Activated CD4-positive, alpha-beta memory T cell treated with anti-CD3 and anti-CD28 coated beads for 36 hours (primary cell): ENCODE measurements at regions not wholly inside any gene's neighbourhood (a gene's known extent, or its start where the extent isn't known, plus 50 kb on each side); places are given as distances from the start of the nearest gene placed in this dataset.
"Not testable (repeated sequence)": the region's sequence is repeated elsewhere in the genome, so short reads cannot be mapped to it uniquely, and the experiment has no call there.

Experiments used
- CTCF ChIA-PET: fragments of 350-600 bp; sonication (Branson Sonifier 250); formaldehyde crosslinking; loops from one replicate; lab custom pipeline; 2021; ENCODE audit warnings: antibody characterized with exemption, inconsistent platforms; lab: Charles Lee
- POLR2A ChIA-PET: fragments of 350-600 bp; sonication (Branson Sonifier 250); formaldehyde crosslinking; loops from one replicate; lab custom pipeline; 2021; ENCODE audit warnings: antibody characterized with exemption; lab: Charles Lee
- DNase-seq: peaks from one replicate; pipeline ENCODE4 v3.0.0-alpha.2; 2020
- H3K27ac Mint-ChIP-seq: one replicate; pipeline ENCODE4 v1.8.0; 2021; ENCODE audit warnings: mixed read lengths
- H3K27me3 Mint-ChIP-seq: one replicate; pipeline ENCODE4 v1.8.0; 2021; ENCODE audit warnings: mixed read lengths
- H3K36me3 Mint-ChIP-seq: one replicate; pipeline ENCODE4 v1.8.0; 2021; ENCODE audit warnings: mixed read lengths
- H3K4me1 Mint-ChIP-seq: one replicate; pipeline ENCODE4 v1.8.0; 2021; ENCODE audit warnings: low read depth, mixed read lengths
- H3K4me3 Mint-ChIP-seq: one replicate; pipeline ENCODE4 v1.8.0; 2021; ENCODE audit warnings: mild to moderate bottlenecking, mixed read lengths
- H3K9me3 Mint-ChIP-seq: one replicate; pipeline ENCODE4 v1.8.0; 2021; ENCODE audit warnings: mixed read lengths
- intact Hi-C: fragments of 100-400 bp; cut with micrococcal nuclease; formaldehyde crosslinking; loops from one replicate; pipeline ENCODE4 v1.15.1; 2023

GRCh38 chr12:9404469-9405260, 196.5 kb upstream of the PZP start:
- intact Hi-C loops: no loop called here
- H3K4me3 Mint-ChIP-seq: no peak overlapping the region
- no peaks in the 10 kb centered on the region for H3K36me3 Mint-ChIP-seq
- ChIA-PET CTCF (no interaction called here), POLR2A (no interaction called here)
- DNase-seq: no peak
- H3K9me3 Mint-ChIP-seq: no peaks in the 10 kb centered on the region
- no peak overlapping the region for H3K27ac Mint-ChIP-seq
- no peaks in the 10 kb centered on the region for H3K27me3 Mint-ChIP-seq
- H3K4me1 Mint-ChIP-seq: no peaks in the 10 kb centered on the region

- POLR2A ChIA-PET: no interaction called here
- no peak for DNase-seq
- Mint-ChIP-seq H3K27me3 (no peaks in the 10 kb centered on the region), H3K27ac (no peak overlapping the region), H3K4me3 (no peak overlapping the region), H3K4me1 (no peaks in the 10 kb centered on the region), H3K9me3 (no peaks in the 10 kb centered on the region), H3K36me3 (no peaks in the 10 kb centered on the region)
- CTCF ChIA-PET: no interaction called here
- intact Hi-C loops: no loop called here
Observed at GRCh38 chr12:9404031-9404430, 195.8 kb upstream of the PZP start.

- H3K4me1 Mint-ChIP-seq, H3K9me3 Mint-ChIP-seq, H3K4me3 Mint-ChIP-seq, H3K27me3 Mint-ChIP-seq, POLR2A ChIA-PET, H3K27ac Mint-ChIP-seq, intact Hi-C loops, CTCF ChIA-PET, DNase-seq, H3K36me3 Mint-ChIP-seq: not testable (repeated sequence)
Observed at GRCh38 chr12:9402432-9403040, 194.3 kb upstream of the PZP start.

GRCh38 chr12:9396367-9396766, 188.2 kb upstream of the PZP start:
- H3K4me1 Mint-ChIP-seq, CTCF ChIA-PET, H3K36me3 Mint-ChIP-seq, H3K27ac Mint-ChIP-seq, H3K27me3 Mint-ChIP-seq, POLR2A ChIA-PET, H3K4me3 Mint-ChIP-seq, H3K9me3 Mint-ChIP-seq, DNase-seq, intact Hi-C loops: not testable (repeated sequence)

- H3K4me3 Mint-ChIP-seq, DNase-seq, H3K27me3 Mint-ChIP-seq, H3K36me3 Mint-ChIP-seq, H3K9me3 Mint-ChIP-seq, CTCF ChIA-PET, H3K4me1 Mint-ChIP-seq, intact Hi-C loops, POLR2A ChIA-PET, H3K27ac Mint-ChIP-seq: not testable (repeated sequence)
Observed at GRCh38 chr12:9395220-9395619, 187.0 kb upstream of the PZP start.

GRCh38 chr12:9392842-9393241, 184.6 kb upstream of the PZP start:
- peaks cover 3% of the 10 kb centered on the region for H3K36me3 Mint-ChIP-seq
- no peak for DNase-seq
- CTCF ChIA-PET: interaction anchor here (1.5 kb wide), 1 partner anchor 62 kb away, joined by 3 read pairs; no protein-coding TSS in a partner anchor
- H3K4me3 Mint-ChIP-seq: no peak overlapping the region
- peaks cover 2% of the 10 kb centered on the region for H3K4me1 Mint-ChIP-seq
- no peak overlapping the region for H3K27ac Mint-ChIP-seq
- no peaks in the 10 kb centered on the region for H3K9me3 Mint-ChIP-seq
- intact Hi-C loops: no loop called here
- POLR2A ChIA-PET: no interaction called here
- H3K27me3 Mint-ChIP-seq: no peaks in the 10 kb centered on the region

- DNase-seq: no peak
- ChIA-PET POLR2A (no interaction called here), CTCF (no interaction called here)
- Mint-ChIP-seq H3K27ac (no peak overlapping the region), H3K9me3 (no peaks in the 10 kb centered on the region), H3K36me3 (peaks cover 2% of the 10 kb centered on the region), H3K27me3 (no peaks in the 10 kb centered on the region), H3K4me3 (no peak overlapping the region), H3K4me1 (peaks cover 10% of the 10 kb centered on the region)
- intact Hi-C loops: no loop called here
Observed at GRCh38 chr12:9391815-9392214, 183.6 kb upstream of the PZP start.

DNA sequence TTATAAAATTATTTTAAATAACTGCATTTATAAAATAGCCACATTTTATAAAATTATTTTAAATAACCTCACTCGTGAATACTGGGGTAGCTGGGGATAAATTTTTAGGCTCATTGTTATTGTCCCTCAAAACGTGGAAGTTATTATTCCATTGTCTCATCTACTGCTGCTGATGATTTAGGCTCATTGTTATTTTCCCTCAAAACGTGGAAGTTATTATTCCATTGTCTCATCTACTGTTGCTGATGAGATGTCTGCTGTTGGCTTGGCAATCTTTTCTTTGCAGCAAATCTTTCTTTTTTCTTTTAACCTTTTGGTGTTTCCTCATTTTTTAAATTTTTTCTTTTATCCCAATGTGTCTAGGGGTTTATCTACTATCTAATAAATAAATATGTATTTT, 182.6 kb upstream of the PZP start:
- POLR2A ChIA-PET: no interaction called here

GRCh38 chr12:9389796-9390195, 181.6 kb upstream of the PZP start:
- H3K4me3 Mint-ChIP-seq: no peak overlapping the region
- H3K36me3 Mint-ChIP-seq: no peaks in the 10 kb centered on the region
- H3K27ac Mint-ChIP-seq: no peak overlapping the region
- H3K9me3 Mint-ChIP-seq: no peaks in the 10 kb centered on the region
- no peak for DNase-seq
- ChIA-PET POLR2A (no interaction called here), CTCF (no interaction called here)
- intact Hi-C loops: no loop called here
- H3K27me3 Mint-ChIP-seq: no peaks in the 10 kb centered on the region
- peaks cover 10% of the 10 kb centered on the region for H3K4me1 Mint-ChIP-seq

More for the DNA sequence above, 182.6 kb upstream of the PZP start:
- no peaks in the 10 kb centered on the region for H3K27me3 Mint-ChIP-seq
- H3K36me3 Mint-ChIP-seq: no peaks in the 10 kb centered on the region
- intact Hi-C loops: no loop called here
- no peaks in the 10 kb centered on the region for H3K9me3 Mint-ChIP-seq
- no peak overlapping the region for H3K4me3 Mint-ChIP-seq
- no peak overlapping the region for H3K27ac Mint-ChIP-seq
- CTCF ChIA-PET: no interaction called here
- H3K4me1 Mint-ChIP-seq: peaks cover 10% of the 10 kb centered on the region
- no peak for DNase-seq

DNA sequence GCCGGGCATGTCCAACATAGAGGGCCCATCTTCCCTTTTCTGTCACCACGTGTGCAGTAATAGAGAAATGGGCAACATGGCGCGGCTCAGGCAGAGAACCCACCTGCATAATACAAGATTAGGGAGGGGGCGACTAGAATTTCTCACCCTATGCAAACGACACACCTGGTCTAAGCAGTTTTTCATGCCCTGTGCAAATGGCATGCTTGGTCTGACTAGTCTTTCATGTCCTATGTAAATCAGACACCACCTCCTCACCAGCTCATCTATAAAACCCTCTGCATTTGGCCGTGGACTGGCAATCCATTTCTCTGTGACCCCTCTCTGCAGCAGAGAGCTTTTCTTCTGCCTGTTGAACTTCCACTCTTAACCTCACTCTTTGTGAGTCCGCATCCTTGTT, 180.2 kb upstream of the PZP start:
- CTCF ChIA-PET: no interaction called here

DNA sequence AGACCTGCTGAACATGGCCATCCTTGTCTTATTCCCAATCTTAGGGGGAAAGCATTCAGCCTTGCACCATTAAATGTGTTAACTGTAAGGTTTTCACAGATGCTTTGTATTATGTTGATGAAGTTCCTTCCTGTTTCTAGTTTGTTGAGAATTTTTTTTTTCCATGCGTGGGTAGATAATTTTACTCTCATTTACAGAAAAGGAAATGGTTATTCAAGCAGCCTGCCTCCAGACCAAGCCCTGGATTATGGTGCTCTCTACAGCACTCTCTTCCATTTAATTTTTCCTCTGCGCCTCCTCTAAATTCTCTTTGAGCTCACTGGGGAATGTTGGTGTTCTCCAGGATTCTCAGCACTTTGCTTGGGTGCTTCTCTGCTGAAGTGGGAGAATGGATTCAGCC, 179.3 kb upstream of the PZP start:
- no peaks in the 10 kb centered on the region for H3K27me3 Mint-ChIP-seq
- CTCF ChIA-PET: no interaction called here
- H3K4me3 Mint-ChIP-seq: no peak overlapping the region
- intact Hi-C loops: no loop called here
- peaks cover 10% of the 10 kb centered on the region for H3K4me1 Mint-ChIP-seq
- DNase-seq: no peak
- H3K9me3 Mint-ChIP-seq: no peaks in the 10 kb centered on the region
- H3K36me3 Mint-ChIP-seq: no peaks in the 10 kb centered on the region
- POLR2A ChIA-PET: no interaction called here
- no peak overlapping the region for H3K27ac Mint-ChIP-seq

More for the DNA sequence above, 180.2 kb upstream of the PZP start:
- no peaks in the 10 kb centered on the region for H3K27me3 Mint-ChIP-seq
- POLR2A ChIA-PET: no interaction called here
- no peaks in the 10 kb centered on the region for H3K9me3 Mint-ChIP-seq
- peaks cover 10% of the 10 kb centered on the region for H3K4me1 Mint-ChIP-seq
- intact Hi-C loops: no loop called here
- no peak for DNase-seq
- H3K27ac Mint-ChIP-seq: no peak overlapping the region
- no peak overlapping the region for H3K4me3 Mint-ChIP-seq
- H3K36me3 Mint-ChIP-seq: no peaks in the 10 kb centered on the region

DNA sequence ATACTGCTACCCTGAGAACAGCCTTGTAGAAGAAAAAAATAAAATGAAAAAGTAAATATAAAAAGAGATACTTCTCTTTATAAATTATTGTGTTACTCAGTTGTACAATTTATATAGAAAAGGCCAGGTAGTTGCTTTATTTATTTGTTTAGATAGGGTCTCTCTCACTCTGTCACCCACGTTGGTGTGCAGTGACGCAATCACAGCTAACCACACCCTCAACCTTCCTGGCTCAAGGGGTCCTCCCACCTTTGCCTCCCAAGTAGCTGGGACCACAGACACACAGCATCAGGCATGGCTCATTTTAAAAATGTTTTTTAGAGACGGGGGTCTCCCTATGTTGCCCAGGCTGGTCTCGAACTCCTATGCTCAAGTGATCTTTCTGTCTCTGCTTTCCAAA, 175.4 kb upstream of the PZP start:
- Mint-ChIP-seq H3K4me1 (peaks cover 10% of the 10 kb centered on the region), H3K27me3 (no peaks in the 10 kb centered on the region), H3K27ac (no peak overlapping the region), H3K36me3 (no peaks in the 10 kb centered on the region), H3K4me3 (no peak overlapping the region), H3K9me3 (no peaks in the 10 kb centered on the region)
- no peak for DNase-seq
- ChIA-PET CTCF (no interaction called here), POLR2A (no interaction called here)
- intact Hi-C loops: no loop called here

- Mint-ChIP-seq H3K36me3 (no peaks in the 10 kb centered on the region), H3K27ac (no peak overlapping the region), H3K4me1 (no peaks in the 10 kb centered on the region), H3K27me3 (peaks cover 1% of the 10 kb centered on the region), H3K4me3 (no peak overlapping the region), H3K9me3 (no peaks in the 10 kb centered on the region)
- intact Hi-C loops: no loop called here
- ChIA-PET POLR2A (no interaction called here), CTCF (no interaction called here)
- no peak for DNase-seq
Observed at GRCh38 chr12:9381619-9382018, 173.4 kb upstream of the PZP start.
